ENCODE measurements at regions not wholly inside any gene's neighbourhood (a gene's known extent, or its start where the extent isn't known, plus 50 kb on each side); places are given as distances from the start of the nearest gene placed in this dataset.

DNA sequence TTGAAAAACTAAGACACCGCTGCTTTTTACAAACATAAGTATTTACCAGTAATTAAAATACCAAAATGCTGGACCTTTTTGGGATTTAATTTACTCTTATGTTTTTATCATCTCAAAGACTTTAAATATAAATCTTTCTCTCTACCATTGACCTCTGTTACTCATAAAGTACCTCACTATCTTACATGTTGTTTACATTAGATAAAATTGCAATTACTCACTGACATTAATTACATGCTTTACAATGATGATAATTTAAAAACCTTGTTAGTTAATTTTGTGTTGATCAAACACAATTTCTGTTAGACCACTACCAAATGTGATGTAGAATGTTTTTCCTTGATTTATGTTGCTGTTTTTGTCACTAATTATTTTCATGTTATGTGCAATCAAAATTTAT lies 139.5 kb downstream of the PTH2R start:
- TF ChIP-seq, protein P1, sequence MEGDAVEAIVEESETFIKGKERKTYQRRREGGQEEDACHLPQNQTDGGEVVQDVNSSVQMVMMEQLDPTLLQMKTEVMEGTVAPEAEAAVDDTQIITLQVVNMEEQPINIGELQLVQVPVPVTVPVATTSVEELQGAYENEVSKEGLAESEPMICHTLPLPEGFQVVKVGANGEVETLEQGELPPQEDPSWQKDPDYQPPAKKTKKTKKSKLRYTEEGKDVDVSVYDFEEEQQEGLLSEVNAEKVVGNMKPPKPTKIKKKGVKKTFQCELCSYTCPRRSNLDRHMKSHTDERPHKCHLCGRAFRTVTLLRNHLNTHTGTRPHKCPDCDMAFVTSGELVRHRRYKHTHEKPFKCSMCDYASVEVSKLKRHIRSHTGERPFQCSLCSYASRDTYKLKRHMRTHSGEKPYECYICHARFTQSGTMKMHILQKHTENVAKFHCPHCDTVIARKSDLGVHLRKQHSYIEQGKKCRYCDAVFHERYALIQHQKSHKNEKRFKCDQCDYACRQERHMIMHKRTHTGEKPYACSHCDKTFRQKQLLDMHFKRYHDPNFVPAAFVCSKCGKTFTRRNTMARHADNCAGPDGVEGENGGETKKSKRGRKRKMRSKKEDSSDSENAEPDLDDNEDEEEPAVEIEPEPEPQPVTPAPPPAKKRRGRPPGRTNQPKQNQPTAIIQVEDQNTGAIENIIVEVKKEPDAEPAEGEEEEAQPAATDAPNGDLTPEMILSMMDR (IDR thresholded peaks at IDR 0.05; ENCODE audit: control extremely low read depth in 1 of 3, insufficient read depth in 1 of 3, low read depth in 1 of 3, low read length in 3 of 3): no peak
- TF ChIP-seq YY1 (IDR thresholded peaks at IDR 0.05; ENCODE audit: low read depth, low read length) (no peak), RFX5 (IDR thresholded peaks at IDR 0.05; ENCODE audit: borderline replicate concordance, low read depth, low read length) (no peak), CHD2 (IDR thresholded peaks at IDR 0.05; ENCODE audit: low read length) (no peak), RAD21 (IDR thresholded peaks at IDR 0.05 in 1 of 2, conservative IDR thresholded peaks at IDR 0.05 in 1 of 2; ENCODE audit: low read depth in 2 of 2, low read length in 2 of 2) (no peak)
